Fibroblast of villous mesenchyme (primary cell): ENCODE measurements at regions not wholly inside any gene's neighbourhood (a gene's known extent, or its start where the extent isn't known, plus 50 kb on each side); places are given as distances from the start of the nearest gene placed in this dataset.

Source experiments
- DNase-seq: peaks from one replicate; pipeline ENCODE4 v3.0.0-alpha.2; 2010; ENCODE audit warnings: low read depth
- H3K4me3 ChIP-seq: 2 replicates; pipeline ENCODE4 v1.5.1; 2011; ENCODE audit warnings: low read depth, mild to moderate bottlenecking, low read length
- TF ChIP-seq, protein P1 (sequence below): IDR thresholded peaks from 2 replicates; pipeline ENCODE4 v1.5.1; 2012; ENCODE audit warnings: low read depth, mild to moderate bottlenecking, low read length; ENCODE audit not compliant: insufficient read depth

- no peak overlapping the region for H3K4me3 ChIP-seq
- peak; percentile 86 for DNase-seq
- TF ChIP-seq, protein P1, sequence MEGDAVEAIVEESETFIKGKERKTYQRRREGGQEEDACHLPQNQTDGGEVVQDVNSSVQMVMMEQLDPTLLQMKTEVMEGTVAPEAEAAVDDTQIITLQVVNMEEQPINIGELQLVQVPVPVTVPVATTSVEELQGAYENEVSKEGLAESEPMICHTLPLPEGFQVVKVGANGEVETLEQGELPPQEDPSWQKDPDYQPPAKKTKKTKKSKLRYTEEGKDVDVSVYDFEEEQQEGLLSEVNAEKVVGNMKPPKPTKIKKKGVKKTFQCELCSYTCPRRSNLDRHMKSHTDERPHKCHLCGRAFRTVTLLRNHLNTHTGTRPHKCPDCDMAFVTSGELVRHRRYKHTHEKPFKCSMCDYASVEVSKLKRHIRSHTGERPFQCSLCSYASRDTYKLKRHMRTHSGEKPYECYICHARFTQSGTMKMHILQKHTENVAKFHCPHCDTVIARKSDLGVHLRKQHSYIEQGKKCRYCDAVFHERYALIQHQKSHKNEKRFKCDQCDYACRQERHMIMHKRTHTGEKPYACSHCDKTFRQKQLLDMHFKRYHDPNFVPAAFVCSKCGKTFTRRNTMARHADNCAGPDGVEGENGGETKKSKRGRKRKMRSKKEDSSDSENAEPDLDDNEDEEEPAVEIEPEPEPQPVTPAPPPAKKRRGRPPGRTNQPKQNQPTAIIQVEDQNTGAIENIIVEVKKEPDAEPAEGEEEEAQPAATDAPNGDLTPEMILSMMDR: no peak
These were observed 221.6 kb downstream of the LPIN1 start for GRCh38 chr2:11967946-11968465.

DNA sequence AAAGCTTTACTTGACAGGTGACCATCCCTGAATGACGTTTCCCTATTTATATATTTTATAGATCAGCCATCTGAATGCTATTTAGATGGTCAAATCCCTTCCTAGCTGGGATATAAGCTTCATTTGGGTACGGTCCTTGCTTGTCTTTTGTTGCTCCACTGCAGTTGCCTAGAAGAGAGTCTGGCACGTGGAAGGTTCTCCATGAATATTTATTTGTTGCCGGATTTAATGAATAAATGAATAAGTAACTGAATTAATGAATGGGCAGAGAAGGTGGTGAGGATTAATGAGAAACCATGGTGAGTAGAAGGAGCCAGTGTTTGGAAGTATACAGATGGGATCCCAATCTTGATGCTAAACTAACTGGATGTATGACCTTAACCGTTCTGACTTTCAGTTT is 222.1 kb downstream of the LPIN1 start:
- no peak overlapping the region for H3K4me3 ChIP-seq
- DNase-seq: no peak
- TF ChIP-seq, protein P1: no peak

GRCh38 chr2:11969774-11970173 is 223.3 kb downstream of the LPIN1 start:
- DNase-seq: peak; percentile 33
- H3K4me3 ChIP-seq: no peak overlapping the region
- TF ChIP-seq, protein P1: no peak

- DNase-seq: no peak
- TF ChIP-seq, protein P1: no peak
- no peak overlapping the region for H3K4me3 ChIP-seq
These were observed 228.1 kb downstream of the LPIN1 start for GRCh38 chr2:11974573-11974972.

- no peak overlapping the region for H3K4me3 ChIP-seq
- TF ChIP-seq, protein P1: no peak
- no peak for DNase-seq
These were observed 228.9 kb downstream of the LPIN1 start for GRCh38 chr2:11975373-11975772.

DNA sequence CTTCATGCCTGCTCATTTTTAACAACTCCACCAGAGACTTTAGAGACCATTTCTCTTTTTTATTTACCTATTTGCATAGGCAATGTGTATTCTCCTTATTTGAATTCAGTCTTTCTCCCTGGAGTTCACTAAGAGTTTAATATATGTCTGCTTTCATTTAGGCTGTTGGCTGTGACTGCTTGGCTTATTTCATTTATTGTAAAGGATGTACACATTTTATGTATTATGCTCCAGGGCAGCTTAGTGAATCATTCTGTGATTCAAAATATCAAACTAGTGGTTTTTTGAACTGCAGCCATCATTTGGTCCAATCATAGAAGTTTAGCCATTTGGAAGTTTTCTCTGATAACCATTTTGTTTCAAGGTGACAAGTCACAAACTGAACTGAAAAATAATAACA is 229.6 kb downstream of the LPIN1 start:
- TF ChIP-seq, protein P1: no peak
- DNase-seq: no peak
- no peak overlapping the region for H3K4me3 ChIP-seq
